ENCODE measurements at regions not wholly inside any gene's neighbourhood (a gene's known extent, or its start where the extent isn't known, plus 50 kb on each side); places are given as distances from the start of the nearest gene placed in this dataset.
"Not testable (repeated sequence)": the region's sequence is repeated elsewhere in the genome, so short reads cannot be mapped to it uniquely, and the experiment has no call there.

- DNase-seq (ENCODE audit: low spot score) = no peak
Observed at GRCh38 chr2:239648607-239649006, 247.8 kb upstream of the HDAC4 start.

DNA sequence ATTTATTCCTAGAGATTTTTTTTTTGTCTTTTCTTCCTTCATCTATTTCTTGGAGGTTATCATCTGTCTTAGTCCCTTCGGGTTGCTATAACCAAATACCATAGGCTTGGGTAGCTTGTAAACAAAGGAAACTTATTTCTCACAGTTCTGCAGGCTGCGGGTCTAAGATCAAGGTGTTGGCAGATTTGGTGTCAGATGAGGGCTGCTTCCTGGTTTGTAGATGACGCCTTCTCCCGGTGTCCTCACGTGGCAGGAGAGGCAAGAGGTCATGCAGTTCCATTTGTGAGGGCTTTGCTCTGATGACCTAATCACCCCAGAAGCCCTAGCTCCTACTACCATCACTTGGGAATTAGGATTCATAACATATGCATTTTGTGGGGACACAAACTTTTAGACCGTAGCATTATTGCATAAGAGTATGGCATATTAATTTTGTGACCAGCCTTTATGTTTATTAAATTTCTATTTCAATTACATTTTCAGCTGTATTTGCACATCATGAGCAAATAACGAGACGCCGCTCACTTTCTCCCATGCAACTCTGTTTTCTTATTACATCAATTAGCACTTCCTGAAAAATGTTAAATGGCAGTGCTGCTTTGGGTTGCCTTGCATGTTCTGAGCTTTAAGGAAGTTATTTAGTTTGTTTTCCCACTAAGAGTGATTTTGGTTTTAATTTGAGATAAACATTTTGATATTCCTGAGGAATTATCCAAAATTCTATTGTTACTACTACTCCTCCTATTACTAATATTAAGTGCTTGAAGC is 246.4 kb upstream of the HDAC4 start:
- no peak for DNase-seq (ENCODE audit: low spot score)

DNA sequence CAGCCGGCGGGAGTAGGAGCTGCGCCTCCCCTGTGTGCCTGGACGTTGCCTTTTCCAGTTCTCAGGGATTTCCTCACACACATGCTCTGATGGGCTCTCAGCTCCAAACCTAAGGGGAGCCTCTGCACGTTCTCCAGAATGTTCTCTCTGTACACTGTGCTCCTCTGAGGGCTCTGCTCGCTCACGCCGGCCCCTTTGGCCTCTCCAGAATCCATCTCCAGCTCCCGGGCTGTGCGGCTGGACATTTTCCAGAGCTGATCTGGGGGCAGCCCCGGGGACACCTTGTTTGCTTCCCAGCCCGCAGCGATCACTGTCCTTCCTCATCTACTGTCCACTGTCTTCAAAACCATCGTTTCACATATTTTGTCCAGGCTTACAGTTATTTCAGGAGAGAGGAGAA is 245.4 kb upstream of the HDAC4 start:
- DNase-seq (ENCODE audit: low spot score) = no peak

GRCh38 chr2:239644594-239644993 is 243.8 kb upstream of the HDAC4 start:
- not testable (repeated sequence) for DNase-seq (ENCODE audit: low spot score)

DNA sequence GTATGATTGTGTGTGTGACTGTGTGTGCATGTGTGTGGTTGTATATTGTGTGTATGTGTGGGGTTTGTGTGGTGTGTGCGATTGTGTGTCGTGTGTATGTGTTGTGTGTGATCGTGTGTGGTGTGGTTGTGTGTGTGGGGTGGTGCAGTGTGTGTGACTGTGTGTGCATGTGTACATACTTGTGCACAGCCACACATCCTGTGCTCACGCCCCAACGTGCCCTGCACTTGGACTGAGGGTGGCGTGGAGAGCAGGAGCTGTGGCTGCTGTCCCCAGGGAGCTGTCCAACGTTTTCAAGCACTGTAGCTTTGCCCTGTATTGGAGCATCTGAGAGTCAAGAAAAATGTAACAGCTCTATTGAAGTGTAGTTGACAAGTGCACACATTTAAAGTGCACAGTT is 243.2 kb upstream of the HDAC4 start:
- no peak for DNase-seq (ENCODE audit: low spot score)

DNA sequence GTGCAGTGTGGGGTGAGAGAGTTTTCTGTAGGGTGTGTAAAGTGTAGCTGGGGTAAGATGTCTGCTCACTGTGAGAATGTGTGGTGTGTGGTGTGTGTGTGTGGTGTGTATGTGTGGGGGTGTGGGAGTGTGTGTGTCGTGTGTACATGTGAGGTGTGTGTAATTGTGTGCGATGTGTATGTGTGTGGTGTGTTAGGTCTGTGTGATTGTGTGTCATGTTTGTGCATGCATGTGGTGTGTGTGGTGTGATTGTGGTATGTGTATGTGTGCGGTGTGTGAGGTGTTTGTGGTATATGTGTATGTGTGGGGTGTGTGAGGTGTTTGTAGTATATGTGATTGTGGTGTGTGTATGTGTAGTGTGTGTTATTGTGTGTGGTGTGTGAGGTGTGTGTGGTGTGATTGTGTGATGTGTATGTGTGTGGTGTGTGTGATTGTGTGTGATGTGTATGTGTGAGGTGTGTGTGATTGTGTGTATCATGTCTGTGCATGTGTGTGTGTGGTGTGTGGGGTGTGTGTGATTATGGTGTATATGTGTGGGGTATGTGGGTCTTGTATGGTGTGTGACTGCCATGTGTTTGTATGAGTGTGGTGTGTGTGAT is 241.7 kb upstream of the HDAC4 start:
- DNase-seq (ENCODE audit: low spot score) = no peak

GRCh38 chr2:239641904-239642303 is 241.1 kb upstream of the HDAC4 start:
- DNase-seq (ENCODE audit: low spot score) = not testable (repeated sequence)

DNA sequence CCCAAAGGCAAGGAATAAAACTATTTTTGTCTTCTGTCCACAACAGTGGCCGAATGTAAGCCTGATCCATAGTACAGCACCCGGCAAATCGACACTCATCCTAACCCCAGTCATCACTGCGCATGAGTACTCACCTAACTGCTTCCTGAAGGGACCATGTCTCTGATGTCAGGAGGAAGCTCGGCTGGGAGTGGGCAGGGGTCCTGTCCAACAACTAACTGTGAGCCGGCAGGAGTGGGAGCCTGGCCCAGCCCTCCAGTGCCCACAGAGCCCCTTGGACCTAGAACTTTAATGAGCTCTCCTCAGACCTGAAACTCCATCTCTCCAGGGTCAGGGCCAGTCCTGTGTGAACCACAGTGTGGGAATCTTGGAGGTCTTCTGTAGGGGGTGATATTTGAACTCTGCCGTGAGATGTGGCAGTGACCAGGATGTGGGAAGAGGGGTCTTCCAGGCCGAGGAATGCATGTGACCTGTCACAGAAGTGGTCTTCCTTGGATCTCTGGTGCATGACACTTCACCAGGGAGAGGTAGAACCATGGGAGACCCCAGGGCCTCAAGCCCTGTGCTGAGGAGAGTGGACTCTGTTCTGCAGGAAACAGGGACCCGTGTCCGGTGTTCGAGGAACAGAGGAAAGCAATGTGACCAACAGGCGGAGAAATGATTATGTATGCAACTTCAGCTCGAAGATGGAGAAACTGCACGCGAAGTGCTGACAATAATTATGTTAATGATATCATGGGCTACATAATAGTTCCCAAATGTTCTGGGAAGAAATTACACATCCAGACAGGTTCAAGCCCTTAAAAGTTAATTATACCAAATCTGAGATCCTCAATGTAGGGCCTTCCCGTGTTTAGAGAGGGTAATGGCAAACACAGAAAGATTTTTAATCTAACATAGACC is 240.1 kb upstream of the HDAC4 start:
- no peak for DNase-seq (ENCODE audit: low spot score)

DNA sequence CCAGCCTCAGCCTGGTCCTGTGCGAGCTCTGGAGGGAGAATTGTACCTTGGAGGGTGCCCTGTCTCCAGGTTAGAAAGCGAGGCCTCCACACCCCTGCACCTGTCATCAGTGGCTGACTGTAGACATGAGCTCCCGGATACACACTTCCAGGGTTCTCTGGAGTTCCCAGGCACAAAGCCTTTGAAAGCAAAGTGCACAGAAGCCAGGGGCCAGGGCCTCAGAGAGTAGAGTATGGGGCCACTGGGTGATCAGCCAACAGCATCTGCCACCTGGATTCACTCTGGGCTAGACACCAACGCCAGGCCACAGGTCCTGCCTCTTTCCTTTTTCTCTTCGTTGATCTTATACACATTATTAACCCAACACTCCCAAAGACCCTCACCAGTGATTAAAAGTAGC is 239.4 kb upstream of the HDAC4 start:
- DNase-seq (ENCODE audit: low spot score) = no peak

DNA sequence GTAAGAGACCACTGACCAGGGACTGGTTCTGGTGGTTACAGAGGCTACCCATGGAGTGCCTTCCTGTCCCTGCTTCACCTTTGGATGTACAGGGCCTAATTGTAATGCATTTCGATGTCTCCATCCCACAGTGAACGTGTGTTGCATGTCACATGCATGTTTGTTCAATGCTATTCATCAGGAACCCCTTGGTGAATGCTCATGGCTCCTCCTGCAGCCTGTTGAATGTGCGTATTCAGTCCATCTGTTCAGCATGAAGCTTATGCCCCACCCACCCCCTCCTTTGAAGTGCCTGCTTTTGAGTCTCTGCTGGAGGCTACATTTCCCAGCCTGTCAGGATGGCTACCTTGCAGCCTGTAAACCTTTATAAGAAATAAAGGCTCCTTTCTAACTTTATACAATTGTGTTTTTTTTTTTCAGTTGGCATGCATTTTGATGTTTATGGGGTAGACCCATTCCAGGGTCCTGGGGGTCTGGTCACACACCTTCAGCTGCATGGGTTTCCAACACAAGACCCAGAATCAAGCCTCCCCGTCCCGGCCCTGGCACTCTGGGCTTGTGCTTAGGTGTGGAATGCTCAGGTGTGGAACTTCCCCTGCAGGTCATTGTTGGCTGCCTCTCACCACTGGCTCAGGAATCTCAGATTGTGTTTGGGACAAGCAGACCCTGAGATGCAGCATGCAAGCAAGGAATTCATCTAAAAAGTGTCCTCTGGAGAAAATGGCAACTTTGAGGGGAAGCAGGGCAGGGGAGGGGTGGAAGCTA is 238.8 kb upstream of the HDAC4 start:
- no peak for DNase-seq (ENCODE audit: low spot score)

- no peak for DNase-seq (ENCODE audit: low spot score)
Observed at GRCh38 chr2:239638376-239638775, 237.6 kb upstream of the HDAC4 start.

- DNase-seq (ENCODE audit: low spot score) = no peak
Observed at GRCh38 chr2:239636808-239637207, 236.0 kb upstream of the HDAC4 start.

DNA sequence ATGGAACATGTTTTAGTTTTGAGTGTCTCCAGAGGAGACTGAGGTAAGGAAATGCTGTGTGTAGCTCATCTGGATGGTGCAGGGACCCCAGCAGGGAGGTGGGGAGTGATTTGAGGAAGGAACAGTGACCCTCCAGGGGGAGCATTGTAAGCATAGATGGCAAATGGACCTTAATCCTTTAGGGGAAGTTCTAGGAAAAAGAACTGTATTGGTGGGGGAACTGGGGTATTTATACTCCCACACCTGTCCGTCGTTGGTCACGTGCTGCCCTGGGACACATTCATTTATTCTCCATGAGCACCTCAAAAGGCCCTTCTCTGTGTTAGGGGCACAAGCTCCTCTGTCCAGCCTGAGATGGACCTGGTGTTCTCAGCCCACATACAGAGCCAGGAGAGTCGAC is 233.9 kb upstream of the HDAC4 start:
- no peak for DNase-seq (ENCODE audit: low spot score)

DNA sequence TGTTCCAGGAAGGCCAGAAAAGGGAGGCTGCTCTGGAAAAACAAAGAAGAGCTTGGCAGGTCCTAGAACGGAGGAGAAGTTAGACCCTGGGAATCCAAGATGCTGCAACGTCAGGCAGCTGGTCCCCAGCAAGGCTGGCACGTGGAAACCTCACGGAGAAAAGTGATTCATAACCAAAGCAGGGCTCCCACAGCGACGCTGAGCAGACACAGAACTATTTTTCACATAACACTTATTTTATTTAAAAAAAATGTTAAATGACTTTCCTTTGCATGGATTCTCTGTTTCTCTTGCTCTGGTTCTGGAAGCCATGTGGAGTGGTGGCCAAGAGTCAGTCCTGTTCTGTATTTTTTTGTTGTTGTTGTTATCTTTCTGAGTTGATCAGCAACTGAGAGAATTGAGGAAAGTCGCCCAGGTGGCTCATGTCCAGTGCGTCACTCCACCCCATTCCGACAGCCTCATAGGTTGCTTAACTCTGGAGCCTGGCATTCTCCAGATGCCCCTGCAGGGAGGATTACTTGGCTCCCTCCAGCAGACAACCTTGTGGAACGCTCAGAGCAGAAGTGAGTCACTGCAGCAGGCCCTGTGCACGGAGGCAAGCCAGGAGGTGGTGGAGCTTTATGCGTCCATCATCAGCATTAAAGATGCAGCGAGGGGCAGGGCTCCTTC is 229.9 kb upstream of the HDAC4 start:
- DNase-seq (ENCODE audit: low spot score) = no peak

- no peak for DNase-seq (ENCODE audit: low spot score)
Observed at GRCh38 chr2:239629926-239630617, 229.3 kb upstream of the HDAC4 start.

DNA sequence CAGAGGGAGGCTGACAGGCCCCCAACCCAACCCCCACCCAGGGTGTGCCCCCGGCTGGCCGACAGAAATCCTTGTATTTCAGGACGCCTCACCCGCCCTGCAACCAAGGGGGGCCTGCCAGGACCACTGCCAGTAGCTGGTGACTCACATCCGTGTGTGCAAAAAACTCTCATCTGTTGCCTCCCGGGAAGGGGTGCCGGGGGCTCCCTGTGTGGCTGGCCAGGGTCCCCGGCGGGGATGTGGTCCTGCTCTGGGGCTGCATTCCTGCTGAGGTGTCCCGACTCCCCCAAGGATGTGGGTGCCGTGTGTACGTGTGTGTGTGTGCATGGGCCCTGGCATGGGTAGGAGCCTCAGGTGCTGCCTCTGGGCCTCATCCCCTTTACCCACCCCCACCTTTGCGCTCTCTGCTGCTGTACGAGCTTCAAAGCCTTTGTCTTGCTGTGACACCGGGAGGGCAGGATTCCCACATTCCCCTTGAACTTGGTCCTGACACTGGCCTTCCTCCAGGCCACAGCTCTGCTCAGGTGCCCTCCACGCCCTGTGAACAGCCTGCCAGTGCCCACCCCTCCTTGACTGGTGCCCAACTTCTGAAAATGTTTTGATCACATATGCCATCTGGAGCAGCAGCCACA is 226.3 kb upstream of the HDAC4 start:
- no peak for DNase-seq (ENCODE audit: low spot score)

DNA sequence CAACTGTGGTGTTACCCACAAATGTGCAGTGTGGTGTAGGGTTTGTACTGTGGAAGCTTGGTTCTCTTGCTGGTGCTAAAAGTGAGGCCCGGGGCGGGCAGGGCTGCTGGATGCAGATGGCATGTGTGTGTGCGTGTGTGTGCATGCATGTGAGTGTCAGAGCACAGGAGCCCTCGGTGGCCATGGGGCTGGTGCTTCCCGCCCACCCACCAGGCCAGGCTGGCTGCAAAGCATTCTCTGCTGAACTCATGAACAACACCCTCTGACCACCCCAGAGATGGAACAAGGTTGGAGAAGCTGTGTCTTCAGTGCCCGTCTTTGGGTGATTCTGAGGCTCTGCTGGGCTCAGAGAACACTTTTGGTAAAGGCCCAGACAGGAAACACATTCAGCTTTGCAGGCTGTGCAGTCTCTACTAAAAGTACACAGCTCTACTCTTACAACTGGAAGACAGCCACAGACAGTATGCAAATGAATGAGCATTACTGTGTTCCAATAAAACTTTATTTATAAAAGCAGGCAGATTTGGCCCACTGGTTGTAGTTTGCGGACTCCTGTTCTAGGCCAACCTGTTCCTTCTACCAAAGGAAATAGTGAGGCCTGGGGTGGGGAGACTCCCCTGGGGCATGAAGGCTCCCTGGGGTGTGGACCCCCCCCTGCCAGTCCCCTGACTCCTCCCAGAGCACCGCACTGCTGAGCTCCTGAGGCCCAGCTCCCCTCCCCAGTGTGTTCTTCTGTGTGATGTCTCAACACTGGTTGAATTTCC is 225.3 kb upstream of the HDAC4 start:
- DNase-seq (ENCODE audit: low spot score) = no peak

DNA sequence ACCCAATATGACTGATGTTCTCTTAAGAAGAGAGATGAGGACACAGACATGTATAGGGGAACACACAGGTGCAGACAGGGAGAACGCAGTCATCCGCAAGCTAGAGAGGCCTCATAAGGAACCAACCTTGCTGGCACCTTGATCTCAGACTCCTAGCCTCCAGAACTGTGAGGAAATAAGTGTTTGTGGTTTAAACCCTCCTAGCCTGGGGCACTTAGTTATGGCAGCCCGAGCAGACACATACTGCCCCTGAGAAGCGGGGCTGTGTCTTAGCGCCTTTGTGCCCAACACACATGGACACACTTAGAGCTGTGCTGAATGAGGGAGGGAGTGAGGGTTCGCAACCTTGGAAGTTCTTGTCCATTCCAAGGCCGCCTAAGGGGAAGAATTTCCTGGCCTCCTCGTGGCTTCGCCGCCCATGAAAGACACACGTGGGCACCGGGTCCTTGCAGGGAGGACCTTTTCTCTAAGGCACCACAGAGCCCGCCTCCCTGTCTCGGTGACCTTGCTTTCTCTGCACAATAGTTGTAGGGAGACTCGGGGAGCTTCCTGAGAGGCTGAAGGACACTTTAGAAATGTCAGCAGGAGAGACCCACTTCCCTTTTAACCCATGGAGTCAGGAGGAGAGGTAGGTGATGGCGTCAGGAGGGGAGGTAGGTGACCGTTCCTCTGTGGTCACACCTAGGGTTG is 224.5 kb upstream of the HDAC4 start:
- no peak for DNase-seq (ENCODE audit: low spot score)

- DNase-seq (ENCODE audit: low spot score) = no peak
Observed at GRCh38 chr2:239621611-239622010, 220.8 kb upstream of the HDAC4 start.

Data from HuH-7.5 (cell line).